ENCODE measurements at regions not wholly inside any gene's neighbourhood (a gene's known extent, or its start where the extent isn't known, plus 50 kb on each side); places are given as distances from the start of the nearest gene placed in this dataset.

DNA sequence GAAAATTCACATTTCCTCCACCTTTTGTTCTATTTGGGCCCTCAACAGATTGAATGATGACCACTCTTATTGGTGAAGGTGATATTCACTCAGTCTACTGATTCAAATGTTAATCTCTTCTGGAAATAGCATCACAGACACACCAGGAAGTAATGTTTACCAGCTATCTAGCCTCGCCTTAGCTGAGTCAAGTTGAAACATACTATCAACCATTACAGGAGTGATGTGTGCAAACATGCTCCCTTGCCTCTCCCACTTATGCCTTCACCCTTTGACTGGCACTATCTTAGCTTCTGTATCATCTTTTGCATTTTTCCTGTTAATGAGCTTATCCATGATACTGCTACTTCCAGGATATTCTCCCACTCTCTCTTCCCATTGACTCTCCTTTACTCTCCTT lies 191.9 kb downstream of the CENPW start:
- TF ChIP-seq CREB1 (CRISPR knock-in tag; IDR thresholded peaks at IDR 0.05; ENCODE audit: low read depth) (no peak), CTCF (conservative IDR thresholded peaks at IDR 0.05; ENCODE audit: low read depth in 2 of 2) (no peak), ZNF462 (CRISPR knock-in tag; IDR thresholded peaks at IDR 0.05) (no peak), EZH2 (IDR thresholded peaks at IDR 0.05; ENCODE audit: low read depth, unreplicated experiment) (no peak), POLR2AphosphoS5 (IDR thresholded peaks at IDR 0.05; ENCODE audit: low read depth) (no peak), JUNB (IDR thresholded peaks at IDR 0.05; ENCODE audit: unreplicated experiment) (no peak), REST (IDR thresholded peaks at IDR 0.05; ENCODE audit: unreplicated experiment) (no peak), EZH2phosphoT487 (IDR thresholded peaks at IDR 0.05; ENCODE audit: unreplicated experiment) (no peak), ZNF114 (CRISPR knock-in tag; IDR thresholded peaks at IDR 0.05) (no peak), NANOG (IDR thresholded peaks at IDR 0.05; ENCODE audit: borderline replicate concordance) (no peak), ZNF331 (CRISPR knock-in tag; IDR thresholded peaks at IDR 0.05; ENCODE audit: low read depth) (no peak)
- TF ChIP-seq, protein P1, sequence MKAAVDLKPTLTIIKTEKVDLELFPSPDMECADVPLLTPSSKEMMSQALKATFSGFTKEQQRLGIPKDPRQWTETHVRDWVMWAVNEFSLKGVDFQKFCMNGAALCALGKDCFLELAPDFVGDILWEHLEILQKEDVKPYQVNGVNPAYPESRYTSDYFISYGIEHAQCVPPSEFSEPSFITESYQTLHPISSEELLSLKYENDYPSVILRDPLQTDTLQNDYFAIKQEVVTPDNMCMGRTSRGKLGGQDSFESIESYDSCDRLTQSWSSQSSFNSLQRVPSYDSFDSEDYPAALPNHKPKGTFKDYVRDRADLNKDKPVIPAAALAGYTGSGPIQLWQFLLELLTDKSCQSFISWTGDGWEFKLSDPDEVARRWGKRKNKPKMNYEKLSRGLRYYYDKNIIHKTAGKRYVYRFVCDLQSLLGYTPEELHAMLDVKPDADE (IDR thresholded peaks at IDR 0.05), result no peak
